ENCODE measurements at regions not wholly inside any gene's neighbourhood (a gene's known extent, or its start where the extent isn't known, plus 50 kb on each side); places are given as distances from the start of the nearest gene placed in this dataset.

DNA sequence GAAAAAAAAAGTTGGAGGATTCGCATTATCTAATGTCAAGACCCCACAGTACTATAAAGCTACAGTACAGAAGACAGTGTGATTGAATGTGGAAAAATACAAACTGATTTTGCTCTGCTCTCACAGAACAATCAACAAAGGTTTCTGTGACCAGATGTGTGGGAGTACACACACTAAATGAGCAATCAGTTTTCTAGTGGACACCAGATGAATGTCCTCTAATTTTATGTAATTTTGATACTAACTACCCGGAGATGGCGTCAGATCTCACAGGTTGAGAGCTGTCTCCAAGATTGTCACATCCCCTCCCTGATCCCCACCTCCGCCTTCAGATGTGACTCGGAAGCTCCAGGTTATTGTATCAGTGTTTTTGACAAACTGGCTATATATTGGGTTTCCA is 81.9 kb upstream of the HUWE1 start:
- H3K36me3 ChIP-seq (replicated peaks in 1 of 2; ENCODE audit: control insufficient read depth in 1 of 2, insufficient read depth in 2 of 2, low read length in 1 of 2): no peaks in the 10 kb centered on the region
- no peak overlapping the region for H3K27ac ChIP-seq (ENCODE audit: low read depth in 2 of 2, low read length in 1 of 2)
- no peaks in the 10 kb centered on the region for H3K79me2 ChIP-seq (ENCODE audit: insufficient read depth)
- no peaks in the 10 kb centered on the region for H3K9me2 ChIP-seq
- no peaks in the 10 kb centered on the region for H3K27me3 ChIP-seq (ENCODE audit: insufficient read depth)
- DNase-seq: no peak
- H3F3A ChIP-seq (replicated peaks; ENCODE audit: insufficient read depth): no peaks in the 10 kb centered on the region
- H3K9me3 ChIP-seq: no peaks in the 10 kb centered on the region
- ChIA-PET CTCF (no interaction called here), POLR2A (no interaction called here)
- 47% methylated on average over 5 of the region's 5 CpGs for WGBS (ENCODE audit: low lambda C conversion rate)
- H4K20me1 ChIP-seq (ENCODE audit: insufficient read depth): no peaks in the 10 kb centered on the region
- H3K4me2 ChIP-seq: no peak overlapping the region
- no peak overlapping the region for H2AFZ ChIP-seq (ENCODE audit: low read depth)
- no peaks in the 10 kb centered on the region for H3K4me1 ChIP-seq (ENCODE audit: control insufficient read depth in 1 of 2, insufficient read depth in 2 of 2, low read depth in 1 of 2, low read length in 1 of 2)
- no peak overlapping the region for H3K9ac ChIP-seq
- no peak for TF ChIP-seq YY1 (IDR thresholded peaks at IDR 0.05; ENCODE audit: low read depth)
- TF ChIP-seq GATA2 (CRISPR knock-in tag; IDR thresholded peaks at IDR 0.05): no peak
- no peak for TF ChIP-seq FOSL2 (IDR thresholded peaks at IDR 0.05; ENCODE audit: borderline replicate concordance, low read depth)
- TF ChIP-seq SMC3 (IDR thresholded peaks at IDR 0.05; ENCODE audit: low read depth, low read length): no peak
- TF ChIP-seq, protein P1, sequence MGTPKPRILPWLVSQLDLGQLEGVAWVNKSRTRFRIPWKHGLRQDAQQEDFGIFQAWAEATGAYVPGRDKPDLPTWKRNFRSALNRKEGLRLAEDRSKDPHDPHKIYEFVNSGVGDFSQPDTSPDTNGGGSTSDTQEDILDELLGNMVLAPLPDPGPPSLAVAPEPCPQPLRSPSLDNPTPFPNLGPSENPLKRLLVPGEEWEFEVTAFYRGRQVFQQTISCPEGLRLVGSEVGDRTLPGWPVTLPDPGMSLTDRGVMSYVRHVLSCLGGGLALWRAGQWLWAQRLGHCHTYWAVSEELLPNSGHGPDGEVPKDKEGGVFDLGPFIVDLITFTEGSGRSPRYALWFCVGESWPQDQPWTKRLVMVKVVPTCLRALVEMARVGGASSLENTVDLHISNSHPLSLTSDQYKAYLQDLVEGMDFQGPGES (IDR thresholded peaks at IDR 0.05; ENCODE audit: low read depth, low read length): no peak
- TF ChIP-seq, protein P2, sequence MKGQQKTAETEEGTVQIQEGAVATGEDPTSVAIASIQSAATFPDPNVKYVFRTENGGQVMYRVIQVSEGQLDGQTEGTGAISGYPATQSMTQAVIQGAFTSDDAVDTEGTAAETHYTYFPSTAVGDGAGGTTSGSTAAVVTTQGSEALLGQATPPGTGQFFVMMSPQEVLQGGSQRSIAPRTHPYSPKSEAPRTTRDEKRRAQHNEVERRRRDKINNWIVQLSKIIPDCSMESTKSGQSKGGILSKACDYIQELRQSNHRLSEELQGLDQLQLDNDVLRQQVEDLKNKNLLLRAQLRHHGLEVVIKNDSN (IDR thresholded peaks at IDR 0.05; ENCODE audit: borderline replicate concordance, low read depth): no peak
- TF ChIP-seq RFX5 (IDR thresholded peaks at IDR 0.05; ENCODE audit: low read length): no peak
- TF ChIP-seq JUND (IDR thresholded peaks at IDR 0.05): no peak
- no peak for TF ChIP-seq RXRA (IDR thresholded peaks at IDR 0.05; ENCODE audit: borderline replicate concordance, low read depth)
- no peak for TF ChIP-seq PBX3 (IDR thresholded peaks at IDR 0.05)
- TF ChIP-seq, protein P3, sequence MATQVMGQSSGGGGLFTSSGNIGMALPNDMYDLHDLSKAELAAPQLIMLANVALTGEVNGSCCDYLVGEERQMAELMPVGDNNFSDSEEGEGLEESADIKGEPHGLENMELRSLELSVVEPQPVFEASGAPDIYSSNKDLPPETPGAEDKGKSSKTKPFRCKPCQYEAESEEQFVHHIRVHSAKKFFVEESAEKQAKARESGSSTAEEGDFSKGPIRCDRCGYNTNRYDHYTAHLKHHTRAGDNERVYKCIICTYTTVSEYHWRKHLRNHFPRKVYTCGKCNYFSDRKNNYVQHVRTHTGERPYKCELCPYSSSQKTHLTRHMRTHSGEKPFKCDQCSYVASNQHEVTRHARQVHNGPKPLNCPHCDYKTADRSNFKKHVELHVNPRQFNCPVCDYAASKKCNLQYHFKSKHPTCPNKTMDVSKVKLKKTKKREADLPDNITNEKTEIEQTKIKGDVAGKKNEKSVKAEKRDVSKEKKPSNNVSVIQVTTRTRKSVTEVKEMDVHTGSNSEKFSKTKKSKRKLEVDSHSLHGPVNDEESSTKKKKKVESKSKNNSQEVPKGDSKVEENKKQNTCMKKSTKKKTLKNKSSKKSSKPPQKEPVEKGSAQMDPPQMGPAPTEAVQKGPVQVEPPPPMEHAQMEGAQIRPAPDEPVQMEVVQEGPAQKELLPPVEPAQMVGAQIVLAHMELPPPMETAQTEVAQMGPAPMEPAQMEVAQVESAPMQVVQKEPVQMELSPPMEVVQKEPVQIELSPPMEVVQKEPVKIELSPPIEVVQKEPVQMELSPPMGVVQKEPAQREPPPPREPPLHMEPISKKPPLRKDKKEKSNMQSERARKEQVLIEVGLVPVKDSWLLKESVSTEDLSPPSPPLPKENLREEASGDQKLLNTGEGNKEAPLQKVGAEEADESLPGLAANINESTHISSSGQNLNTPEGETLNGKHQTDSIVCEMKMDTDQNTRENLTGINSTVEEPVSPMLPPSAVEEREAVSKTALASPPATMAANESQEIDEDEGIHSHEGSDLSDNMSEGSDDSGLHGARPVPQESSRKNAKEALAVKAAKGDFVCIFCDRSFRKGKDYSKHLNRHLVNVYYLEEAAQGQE (IDR thresholded peaks at IDR 0.05; ENCODE audit: low read depth, low read length): no peak
- no peak for TF ChIP-seq MXI1 (IDR thresholded peaks at IDR 0.05; ENCODE audit: low read depth, low read length)
- TF ChIP-seq POLR2AphosphoS5 (IDR thresholded peaks at IDR 0.05; ENCODE audit: low read depth, low read length): no peak
- TF ChIP-seq EP300 (IDR thresholded peaks at IDR 0.05; ENCODE audit: borderline replicate concordance in 1 of 2, low read depth in 1 of 2, low read length in 1 of 2): no peak
- no peak for TF ChIP-seq FOXM1 (IDR thresholded peaks at IDR 0.05; ENCODE audit: low read depth)
- no peak for TF ChIP-seq RAD21 (IDR thresholded peaks at IDR 0.05; ENCODE audit: low read length)
- no peak for TF ChIP-seq CHD2 (IDR thresholded peaks at IDR 0.05; ENCODE audit: low read length, partially characterized antibody)
- no peak overlapping the region for H3K4me3 ChIP-seq (ENCODE audit: low read depth in 2 of 2, low read length in 1 of 2)

Data from SK-N-SH (cell line).